ENCODE measurements at regions not wholly inside any gene's neighbourhood (a gene's known extent, or its start where the extent isn't known, plus 50 kb on each side); places are given as distances from the start of the nearest gene placed in this dataset.
"Not testable (repeated sequence)": the region's sequence is repeated elsewhere in the genome, so short reads cannot be mapped to it uniquely, and the experiment has no call there.

- DNase-seq (no peak), ATAC-seq (ENCODE audit: insufficient read depth, low read depth) (no peak)
- Histone ChIP-seq H2AFZ (ENCODE audit: low read depth, low read length) (no peak overlapping the region), H3K36me3 (ENCODE audit: insufficient read depth, low read length) (no peaks in the 10 kb centered on the region), H3K9ac (ENCODE audit: low read depth, low read length) (no peak overlapping the region), H3K4me1 (ENCODE audit: insufficient read depth, low read length) (no peaks in the 10 kb centered on the region), H3K27me3 (ENCODE audit: insufficient read depth, low read length, poor library complexity) (no peaks in the 10 kb centered on the region), H3K9me3 (ENCODE audit: insufficient read depth, low read length, severe bottlenecking) (no peaks in the 10 kb centered on the region), H3K4me2 (ENCODE audit: insufficient read depth, low read length) (no peak overlapping the region), H3K79me2 (ENCODE audit: insufficient read depth, low read length) (no peaks in the 10 kb centered on the region), H3K4me3 (ENCODE audit: low read depth in 1 of 2, low read length in 2 of 2) (no peak overlapping the region), H3K27ac (ENCODE audit: low read length) (no peak overlapping the region), H4K20me1 (ENCODE audit: insufficient read depth, low read length) (no peaks in the 10 kb centered on the region)
- TF ChIP-seq CTCF (IDR thresholded peaks at IDR 0.05; ENCODE audit: borderline replicate concordance, extremely low read depth, low read length, poor library complexity, severe bottlenecking), result no peak
- no peak for TF ChIP-seq EZH2 (IDR thresholded peaks at IDR 0.05; ENCODE audit: borderline replicate concordance, low read depth, low read length, severe bottlenecking)
These were observed 359.3 kb downstream of the IGSF11 start for GRCh38 chr3:118675305-118675704.

DNA sequence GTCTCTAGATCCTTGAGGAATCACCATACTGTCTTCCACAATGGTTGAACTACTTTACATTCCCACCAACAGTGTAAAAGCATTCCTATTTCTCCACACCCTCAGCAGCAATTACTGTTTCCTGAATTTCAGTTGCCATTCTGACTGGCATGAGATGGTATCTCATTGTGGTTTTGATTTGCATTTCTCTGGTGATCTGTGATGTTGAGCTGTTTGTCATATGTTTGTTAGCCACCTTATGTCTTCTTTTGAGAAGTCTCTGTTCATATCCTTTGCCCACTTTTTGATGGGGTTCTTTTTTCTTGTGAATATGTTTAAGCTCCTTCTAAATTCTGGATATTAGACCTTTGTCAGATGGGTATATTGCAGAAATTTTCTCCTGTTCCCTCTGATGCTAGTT lies 356.0 kb downstream of the IGSF11 start:
- not testable (repeated sequence) for ATAC-seq (ENCODE audit: insufficient read depth, low read depth); DNase-seq

DNA sequence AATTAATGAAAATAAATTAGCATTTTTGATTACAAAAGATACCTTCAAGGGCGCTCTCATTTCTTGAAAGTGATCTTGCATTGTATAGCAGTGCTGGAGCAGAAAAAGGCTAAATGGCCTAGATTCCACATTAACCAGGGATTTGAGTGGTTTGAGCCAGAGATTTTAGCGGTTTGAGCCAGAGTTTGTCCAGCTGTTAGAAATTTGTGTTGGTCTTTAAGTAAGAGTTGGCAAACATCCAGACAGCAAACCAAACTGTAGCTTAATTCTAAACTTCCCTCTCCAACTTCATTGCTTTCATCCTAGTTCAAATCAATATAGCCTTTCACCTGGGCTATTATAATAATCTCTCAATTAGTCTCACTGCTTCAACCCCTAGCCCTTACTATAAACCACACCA lies 351.7 kb downstream of the IGSF11 start:
- no peaks in the 10 kb centered on the region for H3K79me2 ChIP-seq (ENCODE audit: insufficient read depth, low read length)
- TF ChIP-seq EZH2 (IDR thresholded peaks at IDR 0.05; ENCODE audit: borderline replicate concordance, low read depth, low read length, severe bottlenecking) (no peak), CTCF (IDR thresholded peaks at IDR 0.05; ENCODE audit: borderline replicate concordance, extremely low read depth, low read length, poor library complexity, severe bottlenecking) (no peak)
- no peak overlapping the region for H3K4me3 ChIP-seq (ENCODE audit: low read depth in 1 of 2, low read length in 2 of 2)
- no peaks in the 10 kb centered on the region for H3K4me1 ChIP-seq (ENCODE audit: insufficient read depth, low read length)
- no peak overlapping the region for H2AFZ ChIP-seq (ENCODE audit: low read depth, low read length)
- no peak overlapping the region for H3K4me2 ChIP-seq (ENCODE audit: insufficient read depth, low read length)
- H3K9ac ChIP-seq (ENCODE audit: low read depth, low read length), result no peak overlapping the region
- no peaks in the 10 kb centered on the region for H4K20me1 ChIP-seq (ENCODE audit: insufficient read depth, low read length)
- H3K27ac ChIP-seq (ENCODE audit: low read length), result no peak overlapping the region
- DNase-seq (no peak), ATAC-seq (ENCODE audit: insufficient read depth, low read depth) (no peak)
- H3K36me3 ChIP-seq (ENCODE audit: insufficient read depth, low read length), result no peaks in the 10 kb centered on the region
- peaks cover 5% of the 10 kb centered on the region for H3K9me3 ChIP-seq (ENCODE audit: insufficient read depth, low read length, severe bottlenecking)
- H3K27me3 ChIP-seq (ENCODE audit: insufficient read depth, low read length, poor library complexity), result no peaks in the 10 kb centered on the region

More for the DNA sequence above, 356.0 kb downstream of the IGSF11 start:
- not testable (repeated sequence) for H3K79me2 ChIP-seq (ENCODE audit: insufficient read depth, low read length); H3K9me3 ChIP-seq (ENCODE audit: insufficient read depth, low read length, severe bottlenecking); H3K36me3 ChIP-seq (ENCODE audit: insufficient read depth, low read length); H3K4me2 ChIP-seq (ENCODE audit: insufficient read depth, low read length); H4K20me1 ChIP-seq (ENCODE audit: insufficient read depth, low read length); H3K27me3 ChIP-seq (ENCODE audit: insufficient read depth, low read length, poor library complexity); H2AFZ ChIP-seq (ENCODE audit: low read depth, low read length); H3K9ac ChIP-seq (ENCODE audit: low read depth, low read length); H3K27ac ChIP-seq (ENCODE audit: low read length); H3K4me3 ChIP-seq (ENCODE audit: low read depth in 1 of 2, low read length in 2 of 2); H3K4me1 ChIP-seq (ENCODE audit: insufficient read depth, low read length)

- Histone ChIP-seq H3K4me2 (ENCODE audit: insufficient read depth, low read length) (no peak overlapping the region), H3K79me2 (ENCODE audit: insufficient read depth, low read length) (no peaks in the 10 kb centered on the region), H4K20me1 (ENCODE audit: insufficient read depth, low read length) (no peaks in the 10 kb centered on the region), H2AFZ (ENCODE audit: low read depth, low read length) (no peak overlapping the region), H3K9me3 (ENCODE audit: insufficient read depth, low read length, severe bottlenecking) (peaks cover 5% of the 10 kb centered on the region), H3K27me3 (ENCODE audit: insufficient read depth, low read length, poor library complexity) (no peaks in the 10 kb centered on the region), H3K4me1 (ENCODE audit: insufficient read depth, low read length) (no peaks in the 10 kb centered on the region), H3K36me3 (ENCODE audit: insufficient read depth, low read length) (no peaks in the 10 kb centered on the region), H3K27ac (ENCODE audit: low read length) (no peak overlapping the region), H3K9ac (ENCODE audit: low read depth, low read length) (no peak overlapping the region), H3K4me3 (ENCODE audit: low read depth in 1 of 2, low read length in 2 of 2) (no peak overlapping the region)
- ATAC-seq (ENCODE audit: insufficient read depth, low read depth), result no peak
- no peak for TF ChIP-seq EZH2 (IDR thresholded peaks at IDR 0.05; ENCODE audit: borderline replicate concordance, low read depth, low read length, severe bottlenecking)
- TF ChIP-seq CTCF (IDR thresholded peaks at IDR 0.05; ENCODE audit: borderline replicate concordance, extremely low read depth, low read length, poor library complexity, severe bottlenecking), result no peak
- no peak for DNase-seq
These were observed 351.0 kb downstream of the IGSF11 start for GRCh38 chr3:118683636-118684035.
